CD4-positive, alpha-beta T cell (primary cell): ENCODE measurements at regions not wholly inside any gene's neighbourhood (a gene's known extent, or its start where the extent isn't known, plus 50 kb on each side); places are given as distances from the start of the nearest gene placed in this dataset.

ENCODE experiments used
- ATAC-seq: fragments of 200-7000 bp; cut with Tn5 transposase; one replicate; pipeline ENCODE4 v1.10.0; 2022; ENCODE audit warnings: mild to moderate bottlenecking; ENCODE audit not compliant: poor library complexity
- CTCF ChIA-PET: fragments of 350-600 bp; sonication (Branson Sonifier 250); formaldehyde crosslinking; loops from one replicate; lab custom pipeline; 2021; ENCODE audit warnings: antibody characterized with exemption, inconsistent platforms; lab: Charles Lee
- POLR2A ChIA-PET: fragments of 350-600 bp; sonication (Branson Sonifier 250); formaldehyde crosslinking; loops from one replicate; lab custom pipeline; 2021; ENCODE audit warnings: antibody characterized with exemption, inconsistent platforms; lab: Charles Lee
- DNase-seq, 14 experiments: peaks; one replicate each; pipeline ENCODE4 v3.0.0-alpha.2; 2013 to 2020; ENCODE audit warnings: mixed read lengths in 2 of 14
- H3K27ac ChIP-seq, 2 donors: one replicate each; pipeline versions ENCODE4 v1.5.1 to v1.7.0; 2013; ENCODE audit warnings: low read length in 2 of 2, low read depth in 1 of 2, mild to moderate bottlenecking in 1 of 2
- H3K27me3 ChIP-seq, 2 experiments: 1 replicate in 1 of 2; 2 replicates in 1 of 2; pipeline versions ENCODE4 v1.6.1 to v1.7.0; 2013; ENCODE audit warnings: low read length in 2 of 2, control low read depth in 1 of 2, mild to moderate bottlenecking in 1 of 2, moderate library complexity in 1 of 2; ENCODE audit not compliant: insufficient read depth in 2 of 2, control insufficient read depth in 1 of 2
- H3K36me3 ChIP-seq: one replicate; pipeline ENCODE4 v1.6.1; 2013; ENCODE audit warnings: low read length, control low read depth; ENCODE audit not compliant: insufficient read depth
- H3K4me1 ChIP-seq: one replicate; pipeline ENCODE4 v1.6.1; 2013; ENCODE audit warnings: low read length, control low read depth; ENCODE audit not compliant: insufficient read depth
- H3K4me3 ChIP-seq: one replicate; pipeline ENCODE4 v1.5.1; 2013; ENCODE audit warnings: mild to moderate bottlenecking, low read length, moderate library complexity
- H3K9me3 ChIP-seq, 2 experiments: 1 replicate in 1 of 2; 2 replicates in 1 of 2; pipeline versions ENCODE4 v1.6.1 to v1.7.0; 2013; ENCODE audit warnings: low read length in 2 of 2, mild to moderate bottlenecking in 2 of 2, control low read depth in 1 of 2, moderate library complexity in 1 of 2; ENCODE audit not compliant: control insufficient read depth in 1 of 2, insufficient read depth in 1 of 2
- H3K27ac Mint-ChIP-seq: one replicate; pipeline ENCODE4 v1.8.0; 2020; ENCODE audit warnings: mixed read lengths
- H3K27me3 Mint-ChIP-seq: one replicate; pipeline ENCODE4 v1.8.0; 2021; ENCODE audit warnings: mixed read lengths
- H3K36me3 Mint-ChIP-seq: one replicate; pipeline ENCODE4 v1.8.0; 2021; ENCODE audit warnings: low read depth, mixed read lengths
- H3K4me1 Mint-ChIP-seq: one replicate; pipeline ENCODE4 v1.8.0; 2021; ENCODE audit warnings: low read depth, mixed read lengths
- H3K4me3 Mint-ChIP-seq: one replicate; pipeline ENCODE4 v1.8.0; 2020; ENCODE audit warnings: mild to moderate bottlenecking, mixed read lengths
- H3K9me3 Mint-ChIP-seq: one replicate; pipeline ENCODE4 v1.8.0; 2020; ENCODE audit warnings: mixed read lengths
- intact Hi-C, 2 experiments: fragments of 100-400 bp; cut with DNase I in 1 of 2; cut with micrococcal nuclease in 1 of 2; formaldehyde crosslinking; loops; one replicate each; pipeline versions ENCODE4 v1.15.1 to v1.9.0; 2023 to 2025; cut with DNase I, micrococcal nuclease
- TF ChIP-seq, protein P1 (sequence below): fragments of 200-600 bp; IDR thresholded peaks from one replicate; pipeline ENCODE4 v1.8.0; 2022; ENCODE audit warnings: antibody characterized with exemption, mild to moderate bottlenecking

DNA sequence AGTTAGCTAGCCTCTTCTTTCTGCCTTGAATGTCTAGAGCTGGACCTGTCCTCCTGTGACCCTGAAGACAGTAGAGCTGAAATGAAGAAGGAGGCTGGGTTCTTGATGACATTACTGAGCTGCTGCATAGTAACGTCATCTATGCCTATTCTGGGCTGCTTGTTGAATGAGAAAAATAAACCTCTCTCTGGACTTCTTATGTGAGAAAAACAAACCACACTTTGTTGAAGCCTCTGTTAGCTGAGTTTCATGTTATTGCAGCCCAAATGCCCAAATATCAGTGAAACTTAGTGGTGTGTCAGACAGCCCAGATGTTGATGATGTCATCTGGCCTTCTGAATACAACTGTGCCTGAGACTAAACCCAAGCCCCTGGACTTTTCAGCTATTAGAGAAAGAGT is 67.0 kb upstream of the MAX start:
- Mint-ChIP-seq H3K4me3 (no peak overlapping the region), H3K27me3 (peaks cover 12% of the 10 kb centered on the region), H3K36me3 (no peaks in the 10 kb centered on the region), H3K27ac (no peak overlapping the region), H3K4me1 (peaks cover 17% of the 10 kb centered on the region), H3K9me3 (no peaks in the 10 kb centered on the region)
- DNase-seq (no peak), ATAC-seq (no peak)
- CTCF ChIA-PET, result interaction anchor here (1.5 kb wide), 1 partner anchor 655 kb away, joined by 4 read pairs; no protein-coding TSS in a partner anchor
- no peak overlapping the region for H3K27ac ChIP-seq
- no peaks in the 10 kb centered on the region for H3K36me3 ChIP-seq
- TF ChIP-seq, protein P1, sequence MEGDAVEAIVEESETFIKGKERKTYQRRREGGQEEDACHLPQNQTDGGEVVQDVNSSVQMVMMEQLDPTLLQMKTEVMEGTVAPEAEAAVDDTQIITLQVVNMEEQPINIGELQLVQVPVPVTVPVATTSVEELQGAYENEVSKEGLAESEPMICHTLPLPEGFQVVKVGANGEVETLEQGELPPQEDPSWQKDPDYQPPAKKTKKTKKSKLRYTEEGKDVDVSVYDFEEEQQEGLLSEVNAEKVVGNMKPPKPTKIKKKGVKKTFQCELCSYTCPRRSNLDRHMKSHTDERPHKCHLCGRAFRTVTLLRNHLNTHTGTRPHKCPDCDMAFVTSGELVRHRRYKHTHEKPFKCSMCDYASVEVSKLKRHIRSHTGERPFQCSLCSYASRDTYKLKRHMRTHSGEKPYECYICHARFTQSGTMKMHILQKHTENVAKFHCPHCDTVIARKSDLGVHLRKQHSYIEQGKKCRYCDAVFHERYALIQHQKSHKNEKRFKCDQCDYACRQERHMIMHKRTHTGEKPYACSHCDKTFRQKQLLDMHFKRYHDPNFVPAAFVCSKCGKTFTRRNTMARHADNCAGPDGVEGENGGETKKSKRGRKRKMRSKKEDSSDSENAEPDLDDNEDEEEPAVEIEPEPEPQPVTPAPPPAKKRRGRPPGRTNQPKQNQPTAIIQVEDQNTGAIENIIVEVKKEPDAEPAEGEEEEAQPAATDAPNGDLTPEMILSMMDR, result no peak
- H3K4me3 ChIP-seq, result no peak overlapping the region
- intact Hi-C loops, result loop anchor here in 1 of 2 experiments (10.0 kb wide), 1 partner anchor 455 kb away; no protein-coding TSS in a partner anchor
- peaks cover 5 to 7% of the 10 kb centered on the region in 2 experiments for H3K27me3 ChIP-seq
- POLR2A ChIA-PET, result interaction anchor here (0.6 to 0.9 kb wide), 2 partner anchors 12 to 789 kb away, joined by 3 read pairs; no protein-coding TSS in a partner anchor
- H3K4me1 ChIP-seq, result peaks cover 10% of the 10 kb centered on the region
- H3K9me3 ChIP-seq, result no peaks in the 10 kb centered on the region

DNA sequence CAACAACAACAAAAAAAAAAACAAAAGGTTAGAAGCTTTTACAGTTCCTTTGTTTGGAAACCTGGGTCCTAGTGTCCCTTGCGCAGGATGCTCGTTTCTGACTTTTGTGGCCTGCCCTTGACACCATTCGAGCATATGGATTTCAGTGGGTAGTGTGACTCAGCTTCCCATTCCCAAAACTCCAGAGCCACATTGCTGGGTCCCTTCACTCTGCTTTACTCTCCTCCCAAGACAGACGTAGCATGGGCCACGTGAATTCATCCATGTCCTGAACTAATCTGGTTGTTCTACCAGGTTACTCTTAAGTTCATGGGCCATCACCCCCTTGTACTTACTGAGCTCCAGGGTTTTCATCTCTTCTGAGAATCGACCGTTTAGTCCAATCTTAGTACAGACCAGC is 68.0 kb upstream of the MAX start:
- Mint-ChIP-seq H3K36me3 (no peaks in the 10 kb centered on the region), H3K27me3 (peaks cover 12% of the 10 kb centered on the region), H3K27ac (no peak overlapping the region), H3K4me3 (peak overlapping the region; percentile 82), H3K9me3 (no peaks in the 10 kb centered on the region), H3K4me1 (peaks cover 17% of the 10 kb centered on the region)
- Histone ChIP-seq H3K27me3 (peaks cover 5 to 7% of the 10 kb centered on the region in 2 experiments), H3K27ac (no peak overlapping the region), H3K9me3 (no peaks in the 10 kb centered on the region), H3K36me3 (no peaks in the 10 kb centered on the region), H3K4me3 (peak overlapping the region; percentile 52), H3K4me1 (peaks cover 10% of the 10 kb centered on the region)
- intact Hi-C loops, result no loop called here
- POLR2A ChIA-PET, result interaction anchor here (0.7 kb wide), 1 partner anchor 60 kb away, joined by 3 read pairs; no protein-coding TSS in a partner anchor
- CTCF ChIA-PET, result interaction anchor here (1.5 kb wide), 1 partner anchor 654 kb away, joined by 4 read pairs; no protein-coding TSS in a partner anchor
- no peak for ATAC-seq
- DNase-seq, result no peak
- TF ChIP-seq, protein P1, result no peak

DNA sequence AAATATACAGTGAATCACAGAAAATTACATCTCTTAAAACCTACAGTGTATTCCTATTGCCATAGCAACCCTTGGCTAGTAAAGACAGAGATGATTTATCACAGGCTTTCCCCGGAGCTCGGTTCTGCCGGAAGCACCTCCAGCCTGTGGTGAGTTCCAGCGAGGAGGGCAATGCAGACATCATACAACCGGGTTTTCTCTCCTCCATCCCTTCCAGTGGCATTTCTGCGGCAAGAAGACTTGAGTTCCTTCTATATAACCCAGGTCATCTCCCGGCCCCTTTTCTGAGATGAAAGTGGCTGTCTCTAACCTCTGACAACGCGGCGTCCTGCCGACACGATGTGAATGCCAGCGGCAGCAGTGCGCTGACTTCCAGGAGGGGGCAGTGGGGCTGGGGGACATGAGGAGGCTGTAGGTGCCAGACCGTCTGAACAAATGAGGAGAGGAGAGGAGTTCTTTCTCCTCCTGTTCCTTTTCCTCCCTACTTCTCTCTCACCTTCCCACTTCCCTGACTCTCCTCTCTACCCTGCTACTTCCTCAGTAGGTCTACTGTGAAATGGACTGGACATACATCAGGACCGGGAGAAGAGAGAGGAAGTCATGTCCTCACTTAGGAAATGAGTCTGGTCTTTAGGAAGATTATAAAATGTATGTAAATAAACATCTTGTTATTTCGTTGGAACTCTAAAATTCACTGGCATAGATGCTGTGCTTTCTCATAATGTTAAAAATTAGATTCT is 68.6 kb upstream of the MAX start:
- TF ChIP-seq, protein P1, result no peak
- H3K4me3 ChIP-seq, result peak overlapping the region; percentile 52
- H3K36me3 ChIP-seq, result no peaks in the 10 kb centered on the region
- peak; percentile 12 to 71 (median 25) for DNase-seq
- ATAC-seq, result peak; percentile 74
- POLR2A ChIA-PET, result interaction anchor here (0.7 kb wide), 1 partner anchor 59 kb away, joined by 3 read pairs; no protein-coding TSS in a partner anchor
- no peak overlapping the region for H3K27ac ChIP-seq
- peaks cover 17% of the 10 kb centered on the region for H3K4me1 Mint-ChIP-seq
- no peak overlapping the region for H3K27ac Mint-ChIP-seq
- intact Hi-C loops, result no loop called here
- H3K9me3 ChIP-seq, result no peaks in the 10 kb centered on the region
- H3K4me1 ChIP-seq, result peaks cover 10% of the 10 kb centered on the region
- CTCF ChIA-PET, result interaction anchor here (1.5 kb wide), 1 partner anchor 654 kb away, joined by 4 read pairs; no protein-coding TSS in a partner anchor
- peaks cover 12% of the 10 kb centered on the region for H3K27me3 Mint-ChIP-seq
- H3K27me3 ChIP-seq, result peaks cover 5 to 7% of the 10 kb centered on the region in 2 experiments
- H3K4me3 Mint-ChIP-seq, result peak overlapping the region; percentile 82
- no peaks in the 10 kb centered on the region for H3K9me3 Mint-ChIP-seq
- H3K36me3 Mint-ChIP-seq, result no peaks in the 10 kb centered on the region
